Glutamatergic neuron (in vitro differentiated cells): ENCODE measurements at regions not wholly inside any gene's neighbourhood (a gene's known extent, or its start where the extent isn't known, plus 50 kb on each side); places are given as distances from the start of the nearest gene placed in this dataset.
A peak's percentile ranks its signal among the peaks of the same experiment; 100 is the strongest.

ENCODE experiments used
- DNase-seq: peaks from one replicate; pipeline ENCODE4 v3.0.0; 2022
- H3K27ac Mint-ChIP-seq: one replicate; pipeline ENCODE4 v1.8.0; 2020; ENCODE audit warnings: mild to moderate bottlenecking, mixed read lengths, inconsistent platforms; ENCODE audit not compliant: unreplicated experiment
- H3K27me3 Mint-ChIP-seq: one replicate; pipeline ENCODE4 v1.8.0; 2020; ENCODE audit warnings: mild to moderate bottlenecking, moderate library complexity, mixed read lengths, inconsistent platforms; ENCODE audit not compliant: unreplicated experiment
- H3K36me3 Mint-ChIP-seq: one replicate; pipeline ENCODE4 v1.8.0; 2020; ENCODE audit warnings: mild to moderate bottlenecking, mixed read lengths, inconsistent platforms; ENCODE audit not compliant: unreplicated experiment
- H3K4me1 Mint-ChIP-seq: one replicate; pipeline ENCODE4 v1.8.0; 2020; ENCODE audit warnings: mild to moderate bottlenecking, low read depth, mixed read lengths, inconsistent platforms; ENCODE audit not compliant: unreplicated experiment
- H3K4me3 Mint-ChIP-seq: one replicate; pipeline ENCODE4 v1.8.0; 2020; ENCODE audit warnings: mild to moderate bottlenecking, mixed read lengths, inconsistent platforms; ENCODE audit not compliant: unreplicated experiment
- H3K9me3 Mint-ChIP-seq: one replicate; pipeline ENCODE4 v1.8.0; 2020; ENCODE audit warnings: mild to moderate bottlenecking, moderate library complexity, mixed read lengths, inconsistent platforms; ENCODE audit not compliant: unreplicated experiment
- TF ChIP-seq, protein P1 (sequence below): fragments of 200-600 bp; sonication (generic); IDR thresholded peaks from one replicate; pipeline ENCODE4 v1.5.0; 2021; ENCODE audit not compliant: partially characterized antibody, unreplicated experiment

DNA sequence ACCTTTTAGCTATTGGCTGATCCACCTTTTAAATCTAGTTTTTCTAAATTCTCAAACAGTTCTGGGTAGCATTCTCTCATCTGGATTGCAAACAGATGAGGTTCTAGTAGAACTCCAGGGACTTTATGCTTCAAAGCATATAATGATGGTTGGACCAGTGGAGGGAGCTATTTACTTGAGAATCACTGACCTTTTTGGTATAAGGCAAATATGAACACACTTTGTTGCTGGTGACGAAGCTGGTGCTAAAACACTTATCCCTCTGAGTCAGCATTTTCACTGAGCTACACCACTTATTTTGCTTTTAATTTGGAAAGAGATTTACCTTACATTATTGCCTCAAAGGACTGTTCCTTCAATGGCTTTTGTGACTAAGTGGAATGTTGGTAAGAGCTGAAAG lies 58.6 kb upstream of the SLITRK3 start:
- no peak for DNase-seq
- H3K27ac Mint-ChIP-seq = no peak overlapping the region

More for the DNA sequence above, 58.6 kb upstream of the SLITRK3 start:
- Mint-ChIP-seq H3K36me3 (no peaks in the 10 kb centered on the region), H3K27me3 (no peaks in the 10 kb centered on the region), H3K4me1 (no peaks in the 10 kb centered on the region), H3K4me3 (no peak overlapping the region), H3K9me3 (no peaks in the 10 kb centered on the region)
- TF ChIP-seq, protein P1, sequence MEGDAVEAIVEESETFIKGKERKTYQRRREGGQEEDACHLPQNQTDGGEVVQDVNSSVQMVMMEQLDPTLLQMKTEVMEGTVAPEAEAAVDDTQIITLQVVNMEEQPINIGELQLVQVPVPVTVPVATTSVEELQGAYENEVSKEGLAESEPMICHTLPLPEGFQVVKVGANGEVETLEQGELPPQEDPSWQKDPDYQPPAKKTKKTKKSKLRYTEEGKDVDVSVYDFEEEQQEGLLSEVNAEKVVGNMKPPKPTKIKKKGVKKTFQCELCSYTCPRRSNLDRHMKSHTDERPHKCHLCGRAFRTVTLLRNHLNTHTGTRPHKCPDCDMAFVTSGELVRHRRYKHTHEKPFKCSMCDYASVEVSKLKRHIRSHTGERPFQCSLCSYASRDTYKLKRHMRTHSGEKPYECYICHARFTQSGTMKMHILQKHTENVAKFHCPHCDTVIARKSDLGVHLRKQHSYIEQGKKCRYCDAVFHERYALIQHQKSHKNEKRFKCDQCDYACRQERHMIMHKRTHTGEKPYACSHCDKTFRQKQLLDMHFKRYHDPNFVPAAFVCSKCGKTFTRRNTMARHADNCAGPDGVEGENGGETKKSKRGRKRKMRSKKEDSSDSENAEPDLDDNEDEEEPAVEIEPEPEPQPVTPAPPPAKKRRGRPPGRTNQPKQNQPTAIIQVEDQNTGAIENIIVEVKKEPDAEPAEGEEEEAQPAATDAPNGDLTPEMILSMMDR = peak; percentile 27
